ENCODE measurements at regions not wholly inside any gene's neighbourhood (a gene's known extent, or its start where the extent isn't known, plus 50 kb on each side); places are given as distances from the start of the nearest gene placed in this dataset.

GRCh38 chr12:30012816-30013450 lies 229.2 kb upstream of the TMTC1 start:
- DNase-seq, result no peak

GRCh38 chr12:30010071-30011052 lies 226.6 kb upstream of the TMTC1 start:
- no peak for DNase-seq

- DNase-seq, result no peak
These were observed 222.3 kb upstream of the TMTC1 start for GRCh38 chr12:30006021-30006420.

GRCh38 chr12:30003321-30003720 lies 219.6 kb upstream of the TMTC1 start:
- no peak for DNase-seq

GRCh38 chr12:30002677-30003076 lies 218.9 kb upstream of the TMTC1 start:
- DNase-seq, result no peak

GRCh38 chr12:30000401-30000800 lies 216.7 kb upstream of the TMTC1 start:
- DNase-seq, result no peak

- no peak for DNase-seq
These were observed 213.3 kb upstream of the TMTC1 start for GRCh38 chr12:29996993-29997392.

- DNase-seq, result no peak
These were observed 208.6 kb upstream of the TMTC1 start for GRCh38 chr12:29992366-29992765.

GRCh38 chr12:29991924-29992323 lies 208.2 kb upstream of the TMTC1 start:
- no peak for DNase-seq

- DNase-seq, result no peak
These were observed 207.2 kb upstream of the TMTC1 start for GRCh38 chr12:29990971-29991370.

GRCh38 chr12:29983851-29984250 lies 200.1 kb upstream of the TMTC1 start:
- DNase-seq, result no peak

GRCh38 chr12:29980304-29980703 lies 196.6 kb upstream of the TMTC1 start:
- no peak for DNase-seq

GRCh38 chr12:29971446-29971845 lies 187.7 kb upstream of the TMTC1 start:
- no peak for DNase-seq

GRCh38 chr12:29970501-29970900 lies 186.8 kb upstream of the TMTC1 start:
- no peak for DNase-seq

GRCh38 chr12:29962276-29963035 lies 178.7 kb upstream of the TMTC1 start:
- DNase-seq, result no peak

GRCh38 chr12:29961231-29961630 lies 177.5 kb upstream of the TMTC1 start:
- no peak for DNase-seq

GRCh38 chr12:29960122-29960521 lies 176.4 kb upstream of the TMTC1 start:
- no peak for DNase-seq

GRCh38 chr12:29957835-29958234 lies 174.1 kb upstream of the TMTC1 start:
- no peak for DNase-seq

- DNase-seq, result no peak
These were observed 162.2 kb upstream of the TMTC1 start for GRCh38 chr12:29945904-29946303.

GRCh38 chr12:29944269-29945000 lies 160.7 kb upstream of the TMTC1 start:
- peak; percentile 62 for DNase-seq

- no peak for DNase-seq
These were observed 159.9 kb upstream of the TMTC1 start for GRCh38 chr12:29943683-29944082.

GRCh38 chr12:29940811-29941210 lies 157.1 kb upstream of the TMTC1 start:
- no peak for DNase-seq

- no peak for DNase-seq
These were observed 146.8 kb upstream of the TMTC1 start for GRCh38 chr12:29930503-29930902.
